GM23338 (cell line): ENCODE measurements at regions not wholly inside any gene's neighbourhood (a gene's known extent, or its start where the extent isn't known, plus 50 kb on each side); places are given as distances from the start of the nearest gene placed in this dataset.

Source experiments
- ATAC-seq: fragments of 200-7000 bp; cut with Tn5 transposase; 3 replicates; pipeline ENCODE4 v1.9.1; 2020
- DNase-seq: peaks from one replicate; pipeline ENCODE4 v3.0.0-alpha.2; 2015; ENCODE audit warnings: low spot score
- H2AFZ ChIP-seq: fragments of 200-600 bp; sonication (generic); 2 replicates; pipeline ENCODE4 v1.8.0; 2016; ENCODE audit warnings: antibody characterized with exemption, mild to moderate bottlenecking, moderate library complexity
- H3F3A ChIP-seq: fragments of 200-600 bp; sonication (generic); replicated peaks from 2 replicates; pipeline ENCODE4 v1.8.0; 2017; ENCODE audit warnings: antibody characterized with exemption, mixed run types, low read depth
- H3K27ac ChIP-seq: fragments of 200-600 bp; sonication (generic); 2 replicates; pipeline ENCODE4 v1.6.1; 2016; ENCODE audit warnings: low read depth
- H3K27me3 ChIP-seq: fragments of 200-600 bp; sonication (generic); 2 replicates; pipeline ENCODE4 v1.8.0; 2016; ENCODE audit warnings: mild to moderate bottlenecking, mixed run types, moderate library complexity; ENCODE audit not compliant: insufficient read depth
- H3K36me3 ChIP-seq: fragments of 200-600 bp; sonication (generic); 2 replicates; pipeline ENCODE4 v1.8.0; 2016; ENCODE audit warnings: mild to moderate bottlenecking; ENCODE audit not compliant: insufficient read depth
- H3K4me1 ChIP-seq: fragments of 200-600 bp; sonication (generic); 2 replicates; pipeline ENCODE4 v1.8.0; 2016; ENCODE audit warnings: mild to moderate bottlenecking, moderate library complexity; ENCODE audit not compliant: insufficient read depth
- H3K4me2 ChIP-seq: fragments of 200-600 bp; sonication (generic); 2 replicates; pipeline ENCODE4 v1.7.1; 2017; ENCODE audit warnings: mixed run types
- H3K4me3 ChIP-seq: fragments of 200-600 bp; sonication (generic); 2 replicates; pipeline ENCODE4 v1.6.1; 2016; ENCODE audit warnings: mixed run types
- H3K79me2 ChIP-seq: fragments of 200-600 bp; sonication (generic); replicated peaks from 2 replicates; pipeline ENCODE4 v1.8.0; 2017; ENCODE audit warnings: mild to moderate bottlenecking; ENCODE audit not compliant: insufficient read depth
- H3K9me2 ChIP-seq: fragments of 200-600 bp; sonication (generic); 2 replicates; pipeline ENCODE4 v1.8.0; 2017; ENCODE audit not compliant: insufficient read depth
- H4K20me1 ChIP-seq: fragments of 200-600 bp; sonication (generic); replicated peaks from 2 replicates; pipeline ENCODE4 v1.8.0; 2017; ENCODE audit warnings: mild to moderate bottlenecking; ENCODE audit not compliant: insufficient read depth
- H3K27ac Mint-ChIP-seq: 2 replicates; pipeline ENCODE4 v1.8.0; 2020; ENCODE audit warnings: inconsistent platforms, mild to moderate bottlenecking, moderate library complexity, mixed read lengths
- H3K27me3 Mint-ChIP-seq: 3 replicates; pipeline ENCODE4 v1.8.0; 2022; ENCODE audit warnings: low read depth, mild to moderate bottlenecking, moderate library complexity, mixed read lengths, inconsistent platforms; ENCODE audit not compliant: insufficient read depth, poor library complexity
- H3K36me3 Mint-ChIP-seq: 3 replicates; pipeline ENCODE4 v1.8.0; 2021; ENCODE audit warnings: low read depth, mild to moderate bottlenecking, inconsistent platforms, moderate library complexity, mixed read lengths
- H3K4me1 Mint-ChIP-seq: 3 replicates; pipeline ENCODE4 v1.8.0; 2020; ENCODE audit warnings: mild to moderate bottlenecking, inconsistent platforms, mixed read lengths
- H3K4me3 Mint-ChIP-seq: 3 replicates; pipeline ENCODE4 v1.8.0; 2021; ENCODE audit warnings: moderate library complexity, mild to moderate bottlenecking, inconsistent platforms, mixed read lengths
- H3K9me3 Mint-ChIP-seq: 3 replicates; pipeline ENCODE4 v1.8.0; 2020; ENCODE audit warnings: moderate library complexity, mild to moderate bottlenecking, inconsistent platforms, mixed read lengths
- CREB1 ChIP-seq: fragments of 250-450 bp; sonication (Bioruptor Pico); IDR thresholded peaks from 2 replicates; pipeline ENCODE4 v1.5.0; 2020; ENCODE audit warnings: low read depth, mild to moderate bottlenecking, moderate library complexity
- CTCF ChIP-seq, 2 experiments: fragments of 200-600 bp in 1 of 2; sonication (generic) in 1 of 2; conservative IDR thresholded peaks; 2 replicates each; pipeline versions ENCODE4 v1.5.1 to v1.6.1; 2016 to 2017; ENCODE audit warnings: antibody characterized with exemption in 2 of 2, low read depth in 2 of 2, mild to moderate bottlenecking in 2 of 2, moderate library complexity in 1 of 2
- ETS1 ChIP-seq: IDR thresholded peaks from 2 replicates; pipeline ENCODE4 v1.6.1; 2016; ENCODE audit warnings: antibody characterized with exemption
- EZH2 ChIP-seq: fragments of 200-600 bp; sonication (generic); IDR thresholded peaks from one replicate; pipeline ENCODE4 v1.8.0; 2017; ENCODE audit warnings: antibody characterized with exemption, mild to moderate bottlenecking, low read depth; ENCODE audit not compliant: unreplicated experiment
- EZH2phosphoT487 ChIP-seq: fragments of 200-600 bp; sonication (generic); IDR thresholded peaks from one replicate; pipeline ENCODE4 v1.8.1; 2018; ENCODE audit warnings: antibody characterized with exemption; ENCODE audit not compliant: unreplicated experiment
- JUNB ChIP-seq: IDR thresholded peaks from one replicate; pipeline ENCODE4 v1.6.1; 2016; ENCODE audit warnings: antibody characterized with exemption; ENCODE audit not compliant: unreplicated experiment
- NANOG ChIP-seq: IDR thresholded peaks from 2 replicates; pipeline ENCODE4 v1.6.1; 2016; ENCODE audit warnings: antibody characterized with exemption, borderline replicate concordance
- POLR2AphosphoS5 ChIP-seq: IDR thresholded peaks from 2 replicates; pipeline ENCODE4 v1.6.1; 2016; ENCODE audit warnings: antibody characterized with exemption, low read depth
- STAT1 ChIP-seq: IDR thresholded peaks from one replicate; pipeline ENCODE4 v1.6.1; 2016; ENCODE audit warnings: antibody characterized with exemption; ENCODE audit not compliant: unreplicated experiment
- ZNF114 ChIP-seq: fragments of 250-450 bp; sonication (Bioruptor Pico); IDR thresholded peaks from 2 replicates; pipeline ENCODE4 v1.5.0; 2020; ENCODE audit warnings: mild to moderate bottlenecking, moderate library complexity
- ZNF331 ChIP-seq: fragments of 250-450 bp; sonication (Bioruptor Pico); IDR thresholded peaks from 2 replicates; pipeline ENCODE4 v1.5.0; 2020; ENCODE audit warnings: low read depth, mild to moderate bottlenecking, moderate library complexity
- ZNF462 ChIP-seq: fragments of 250-450 bp; sonication (Bioruptor Pico); IDR thresholded peaks from 2 replicates; pipeline ENCODE4 v1.5.0; 2020; ENCODE audit warnings: mild to moderate bottlenecking, moderate library complexity
- TF ChIP-seq, protein P1 (sequence below): IDR thresholded peaks from one replicate; pipeline ENCODE4 v1.6.1; 2018; ENCODE audit warnings: antibody characterized with exemption; ENCODE audit not compliant: unreplicated experiment

GRCh38 chrX:15973946-15974345 is 119.3 kb upstream of the AP1S2 start:
- H3K27me3 Mint-ChIP-seq: peaks cover 3% of the 10 kb centered on the region
- DNase-seq: no peak

More at GRCh38 chrX:15973946-15974345, 119.3 kb upstream of the AP1S2 start:
- Histone ChIP-seq H3K36me3 (no peaks in the 10 kb centered on the region), H3K79me2 (no peaks in the 10 kb centered on the region), H3F3A (no peaks in the 10 kb centered on the region), H3K27me3 (no peaks in the 10 kb centered on the region), H3K4me2 (no peak overlapping the region), H4K20me1 (no peaks in the 10 kb centered on the region), H3K9me2 (no peaks in the 10 kb centered on the region), H2AFZ (no peak overlapping the region), H3K4me1 (no peaks in the 10 kb centered on the region; the same call in 1 of the 2 replicates), H3K4me3 (no peak overlapping the region), H3K27ac (no peak overlapping the region)
- H3K9me3 Mint-ChIP-seq: peaks cover 3% of the 10 kb centered on the region; the same call in 1 of the 3 replicates
- no peak overlapping the region for H3K27ac Mint-ChIP-seq
- peaks cover 19% of the 10 kb centered on the region for H3K4me1 Mint-ChIP-seq
- TF ChIP-seq EZH2 (no peak), EZH2phosphoT487 (no peak), POLR2AphosphoS5 (no peak), ETS1 (no peak), STAT1 (no peak), CTCF (conservative IDR thresholded peaks at IDR 0.05; ENCODE audit: low read depth in 2 of 2) (no peak), ZNF462 (CRISPR knock-in tag) (no peak), NANOG (no peak), JUNB (no peak), ZNF331 (no peak), ZNF114 (no peak), CREB1 (no peak)
- TF ChIP-seq, protein P1, sequence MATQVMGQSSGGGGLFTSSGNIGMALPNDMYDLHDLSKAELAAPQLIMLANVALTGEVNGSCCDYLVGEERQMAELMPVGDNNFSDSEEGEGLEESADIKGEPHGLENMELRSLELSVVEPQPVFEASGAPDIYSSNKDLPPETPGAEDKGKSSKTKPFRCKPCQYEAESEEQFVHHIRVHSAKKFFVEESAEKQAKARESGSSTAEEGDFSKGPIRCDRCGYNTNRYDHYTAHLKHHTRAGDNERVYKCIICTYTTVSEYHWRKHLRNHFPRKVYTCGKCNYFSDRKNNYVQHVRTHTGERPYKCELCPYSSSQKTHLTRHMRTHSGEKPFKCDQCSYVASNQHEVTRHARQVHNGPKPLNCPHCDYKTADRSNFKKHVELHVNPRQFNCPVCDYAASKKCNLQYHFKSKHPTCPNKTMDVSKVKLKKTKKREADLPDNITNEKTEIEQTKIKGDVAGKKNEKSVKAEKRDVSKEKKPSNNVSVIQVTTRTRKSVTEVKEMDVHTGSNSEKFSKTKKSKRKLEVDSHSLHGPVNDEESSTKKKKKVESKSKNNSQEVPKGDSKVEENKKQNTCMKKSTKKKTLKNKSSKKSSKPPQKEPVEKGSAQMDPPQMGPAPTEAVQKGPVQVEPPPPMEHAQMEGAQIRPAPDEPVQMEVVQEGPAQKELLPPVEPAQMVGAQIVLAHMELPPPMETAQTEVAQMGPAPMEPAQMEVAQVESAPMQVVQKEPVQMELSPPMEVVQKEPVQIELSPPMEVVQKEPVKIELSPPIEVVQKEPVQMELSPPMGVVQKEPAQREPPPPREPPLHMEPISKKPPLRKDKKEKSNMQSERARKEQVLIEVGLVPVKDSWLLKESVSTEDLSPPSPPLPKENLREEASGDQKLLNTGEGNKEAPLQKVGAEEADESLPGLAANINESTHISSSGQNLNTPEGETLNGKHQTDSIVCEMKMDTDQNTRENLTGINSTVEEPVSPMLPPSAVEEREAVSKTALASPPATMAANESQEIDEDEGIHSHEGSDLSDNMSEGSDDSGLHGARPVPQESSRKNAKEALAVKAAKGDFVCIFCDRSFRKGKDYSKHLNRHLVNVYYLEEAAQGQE: no peak
- no peak for ATAC-seq
- H3K36me3 Mint-ChIP-seq: peaks cover 3% of the 10 kb centered on the region; the same call in 2 of the 3 replicates
- no peak overlapping the region for H3K4me3 Mint-ChIP-seq
